H1 (cell line): ENCODE measurements at regions not wholly inside any gene's neighbourhood (a gene's known extent, or its start where the extent isn't known, plus 50 kb on each side); places are given as distances from the start of the nearest gene placed in this dataset.

Source experiments
- CTCF ChIA-PET: fragments of 300-600 bp; sonication (Branson Sonifier 250); formaldehyde crosslinking; loops from one replicate; lab custom pipeline; 2021; ENCODE audit not compliant: partially characterized antibody; lab: Charles Lee
- POLR2A ChIA-PET: fragments of 300-600 bp; sonication (Branson Sonifier 250); formaldehyde crosslinking; loops from one replicate; lab custom pipeline; 2021; ENCODE audit warnings: inconsistent platforms; ENCODE audit not compliant: partially characterized antibody; lab: Charles Lee
- DNase-seq, 2 experiments: peaks; one replicate each; pipeline versions ENCODE4 v3.0.0 to v3.0.0-alpha.2; 2010 to 2022; ENCODE audit warnings: low spot score in 2 of 2, low read depth in 1 of 2, mixed read lengths in 1 of 2
- FAIRE-seq: peaks from 2 replicates; lab custom pipeline; 2011; peaks lifted over from hg19 to GRCh38; lab: Jason Lieb, UNC
- H2AFZ ChIP-seq: 2 replicates; pipeline ENCODE4 v1.8.1; 2012; ENCODE audit warnings: low read length, inconsistent platforms
- H2AK5ac ChIP-seq: 2 replicates; pipeline ENCODE4 v1.6.1; 2013; ENCODE audit warnings: low read depth, low read length
- H2BK120ac ChIP-seq: replicated peaks from 2 replicates; pipeline ENCODE3; 2013; ENCODE audit warnings: low read depth, low read length, inconsistent platforms
- H2BK12ac ChIP-seq: 2 replicates; pipeline ENCODE4 v1.6.1; 2013; ENCODE audit warnings: low read depth, low read length
- H2BK15ac ChIP-seq: 2 replicates; pipeline ENCODE4 v1.6.1; 2013; ENCODE audit warnings: low read length
- H2BK20ac ChIP-seq: 2 replicates; pipeline ENCODE4 v1.6.1; 2013; ENCODE audit warnings: low read length
- H2BK5ac ChIP-seq: 2 replicates; pipeline ENCODE4 v1.6.1; 2013; ENCODE audit warnings: low read depth, low read length
- H3K14ac ChIP-seq: 2 replicates; pipeline ENCODE4 v1.6.1; 2013; ENCODE audit warnings: inconsistent platforms; ENCODE audit not compliant: insufficient read length
- H3K18ac ChIP-seq: 2 replicates; pipeline ENCODE4 v1.6.1; 2013; ENCODE audit warnings: low read length; ENCODE audit errors: extremely low read depth
- H3K23ac ChIP-seq: 2 replicates; pipeline ENCODE4 v1.6.1; 2013; ENCODE audit warnings: inconsistent platforms; ENCODE audit not compliant: insufficient read length
- H3K23me2 ChIP-seq: 2 replicates; pipeline ENCODE4 v1.6.1; 2013; ENCODE audit warnings: low read depth, low read length
- H3K27ac ChIP-seq: 2 replicates; pipeline ENCODE4 v1.6.1; 2011; ENCODE audit warnings: low read depth, low read length, inconsistent platforms
- H3K27me3 ChIP-seq, 4 experiments: replicated peaks in 1 of 4; 1 replicate in 1 of 4; 2 replicates in 3 of 4; pipeline versions ENCODE4 v1.6.1 to v1.8.1; 2011 to 2013; ENCODE audit warnings: low read length in 3 of 4, mild to moderate bottlenecking in 3 of 4, inconsistent platforms in 2 of 4, mixed read lengths in 2 of 4, moderate library complexity in 1 of 4; ENCODE audit not compliant: control insufficient read depth in 3 of 4, insufficient read depth in 3 of 4; ENCODE audit errors: extremely low read depth in 1 of 4
- H3K36me3 ChIP-seq, 4 experiments: 2 replicates each; pipeline versions ENCODE4 v1.6.1 to v1.8.1; 2011 to 2013; ENCODE audit warnings: mild to moderate bottlenecking in 4 of 4, low read length in 3 of 4, moderate library complexity in 2 of 4, control low read depth in 1 of 4, inconsistent platforms in 1 of 4; ENCODE audit not compliant: insufficient read depth in 4 of 4, control insufficient read depth in 2 of 4
- H3K4ac ChIP-seq: replicated peaks from 2 replicates; pipeline ENCODE3; 2013; ENCODE audit warnings: low read length, low read depth, mixed read lengths, inconsistent platforms; ENCODE audit not compliant: insufficient read length
- H3K4me1 ChIP-seq, 4 experiments: replicated peaks in 1 of 4; 1 replicate in 1 of 4; 2 replicates in 3 of 4; pipeline versions ENCODE4 v1.6.1 to v1.8.1; 2011 to 2013; ENCODE audit warnings: low read length in 3 of 4, inconsistent platforms in 2 of 4, mixed read lengths in 1 of 4; ENCODE audit not compliant: insufficient read depth in 4 of 4, control insufficient read depth in 3 of 4
- H3K4me2 ChIP-seq, 2 experiments: 2 replicates each; pipeline versions ENCODE4 v1.6.1 to v1.8.1; 2011 to 2013; ENCODE audit warnings: low read depth in 2 of 2, low read length in 2 of 2, control low read depth in 1 of 2, inconsistent platforms in 1 of 2, mild to moderate bottlenecking in 1 of 2; ENCODE audit not compliant: insufficient read depth in 1 of 2
- H3K4me3 ChIP-seq, 4 experiments: fragments of 200-600, 300-600 bp in 1 of 4; sonication (generic), shearing (Covaris generic), sonication (Bioruptor Twin) in 1 of 4; 2 replicates each; pipeline versions ENCODE4 v1.5.1 to v1.8.1; 2011 to 2016; ENCODE audit warnings: low read length in 4 of 4, low read depth in 3 of 4, control low read depth in 2 of 4, inconsistent platforms in 2 of 4, mild to moderate bottlenecking in 2 of 4, mixed read lengths in 1 of 4, moderate library complexity in 1 of 4; ENCODE audit not compliant: insufficient read depth in 2 of 4; ENCODE audit errors: extremely low read depth in 1 of 4
- H3K56ac ChIP-seq: replicated peaks from 2 replicates; pipeline ENCODE3; 2013; ENCODE audit warnings: low read depth, mild to moderate bottlenecking, mixed read lengths, low read length, inconsistent platforms; ENCODE audit not compliant: insufficient read length
- H3K79me1 ChIP-seq: 2 replicates; pipeline ENCODE4 v1.6.1; 2013; ENCODE audit warnings: low read depth, low read length, control low read depth
- H3K79me2 ChIP-seq, 2 experiments: 2 replicates each; pipeline versions ENCODE4 v1.6.1 to v1.8.1; 2012 to 2013; ENCODE audit warnings: low read length in 2 of 2, mild to moderate bottlenecking in 2 of 2, inconsistent platforms in 1 of 2; ENCODE audit not compliant: insufficient read depth in 2 of 2, control insufficient read depth in 1 of 2
- H3K9ac ChIP-seq, 4 experiments: replicated peaks in 1 of 4; 1 replicate in 1 of 4; 2 replicates in 3 of 4; pipeline versions ENCODE4 v1.6.1 to v1.8.1; 2011 to 2013; ENCODE audit warnings: low read depth in 3 of 4, low read length in 3 of 4, control low read depth in 2 of 4, mild to moderate bottlenecking in 2 of 4, moderate library complexity in 2 of 4, inconsistent platforms in 1 of 4; ENCODE audit errors: extremely low read depth in 1 of 4
- H3K9me3 ChIP-seq, 2 experiments: 2 replicates each; pipeline versions ENCODE4 v1.6.1 to v1.8.1; 2012 to 2013; ENCODE audit warnings: mild to moderate bottlenecking in 2 of 2, moderate library complexity in 2 of 2, control low read depth in 1 of 2, inconsistent platforms in 1 of 2, low read depth in 1 of 2, low read length in 1 of 2, mixed read lengths in 1 of 2; ENCODE audit not compliant: insufficient read depth in 2 of 2
- H4K20me1 ChIP-seq, 2 experiments: replicated peaks in 1 of 2; 2 replicates each; pipeline versions ENCODE3 to v1.8.1; 2011 to 2013; ENCODE audit warnings: inconsistent platforms in 2 of 2, low read length in 2 of 2, mild to moderate bottlenecking in 1 of 2; ENCODE audit not compliant: insufficient read depth in 2 of 2, control insufficient read depth in 1 of 2
- H4K5ac ChIP-seq: 2 replicates; pipeline ENCODE4 v1.6.1; 2013; ENCODE audit warnings: low read length, low read depth, mixed read lengths, inconsistent platforms; ENCODE audit not compliant: insufficient read length
- H4K8ac ChIP-seq: 2 replicates; pipeline ENCODE4 v1.8.0; 2013; ENCODE audit warnings: mild to moderate bottlenecking, moderate library complexity, low read length, inconsistent platforms; ENCODE audit not compliant: insufficient read depth; ENCODE audit errors: extremely low read depth
- H4K91ac ChIP-seq: replicated peaks from 2 replicates; pipeline ENCODE3; 2013; ENCODE audit warnings: low read length, mixed read lengths, inconsistent platforms; ENCODE audit not compliant: insufficient read length
- ATF2 ChIP-seq: IDR thresholded peaks from 2 replicates; pipeline ENCODE4 v1.6.1; 2012; ENCODE audit warnings: low read length, inconsistent platforms
- CEBPB ChIP-seq: IDR thresholded peaks from 2 replicates; pipeline ENCODE4 v1.6.1; 2012; ENCODE audit warnings: low read depth, low read length
- EZH2 ChIP-seq: fragments of 200-600 bp; sonication (generic); IDR thresholded peaks from 2 replicates; pipeline ENCODE4 v1.7.1; 2012; ENCODE audit warnings: low read depth, mild to moderate bottlenecking, moderate library complexity, low read length, inconsistent platforms; ENCODE audit not compliant: severe bottlenecking
- HDAC6 ChIP-seq: IDR thresholded peaks from one replicate; pipeline ENCODE4 v1.7.1; 2012; ENCODE audit warnings: low read depth, mild to moderate bottlenecking, inconsistent platforms, low read length, moderate library complexity
- KDM4A ChIP-seq: IDR thresholded peaks from one replicate; pipeline ENCODE4 v1.7.1; 2012; ENCODE audit warnings: low read depth, mild to moderate bottlenecking, moderate library complexity, low read length, inconsistent platforms; ENCODE audit not compliant: severe bottlenecking
- KDM5A ChIP-seq: fragments of 200-600 bp; IDR thresholded peaks from 2 replicates; pipeline ENCODE4 v1.7.1; 2012; ENCODE audit warnings: mild to moderate bottlenecking, low read length, inconsistent platforms, mixed read lengths
- RAD21 ChIP-seq, 2 experiments: IDR thresholded peaks in 1 of 2; conservative IDR thresholded peaks in 1 of 2; 2 replicates each; pipeline ENCODE4 v1.6.1; 2011; ENCODE audit warnings: low read depth in 2 of 2, low read length in 2 of 2, improper control_type of control experiment in 1 of 2, inconsistent platforms in 1 of 2, mild to moderate bottlenecking in 1 of 2, moderate library complexity in 1 of 2
- SAP30 ChIP-seq: fragments of 300-600 bp; sonication (generic); IDR thresholded peaks from 2 replicates; pipeline ENCODE4 v1.7.1; 2012; ENCODE audit warnings: low read length, moderate library complexity, mild to moderate bottlenecking, inconsistent platforms; ENCODE audit not compliant: insufficient read depth, insufficient replicate concordance
- SIN3A ChIP-seq, 2 experiments: IDR thresholded peaks in 1 of 2; conservative IDR thresholded peaks in 1 of 2; 2 replicates each; pipeline ENCODE4 v1.6.1; 2011 to 2012; ENCODE audit warnings: low read length in 2 of 2, improper control_type of control experiment in 1 of 2, low read depth in 1 of 2, mild to moderate bottlenecking in 1 of 2
- SP1 ChIP-seq: IDR thresholded peaks from 2 replicates; pipeline ENCODE4 v1.6.1; 2011; ENCODE audit warnings: low read depth, low read length
- SP4 ChIP-seq: IDR thresholded peaks from 2 replicates; pipeline ENCODE4 v1.6.1; 2012; ENCODE audit warnings: low read length, inconsistent platforms
- TEAD4 ChIP-seq: IDR thresholded peaks from 2 replicates; pipeline ENCODE4 v1.6.1; 2012; ENCODE audit warnings: low read depth, low read length, inconsistent platforms, mixed read lengths
- YY1 ChIP-seq: IDR thresholded peaks from 2 replicates; pipeline ENCODE4 v1.6.1; 2011; ENCODE audit warnings: low read depth, mild to moderate bottlenecking, low read length
- WGBS, 2 experiments: shearing (Covaris generic) in 1 of 2; methylation state at CpG; one replicate each; pipeline versions ENCODE4 v1.1.6 to v1.1.7; 2013 to 2015; ENCODE audit warnings: low lambda C conversion rate in 2 of 2, mixed read lengths in 2 of 2, inconsistent platforms in 1 of 2, low coverage in 1 of 2, missing lambda C conversion rate in 1 of 2; ENCODE audit not compliant: insufficient replicate concordance in 2 of 2, insufficient coverage in 1 of 2, insufficient read length in 1 of 2; ENCODE audit errors: extremely low coverage in 1 of 2, missing lambda C conversion rate in 1 of 2; 5-methylcytosine and 5-hydroxymethylcytosine counted together

DNA sequence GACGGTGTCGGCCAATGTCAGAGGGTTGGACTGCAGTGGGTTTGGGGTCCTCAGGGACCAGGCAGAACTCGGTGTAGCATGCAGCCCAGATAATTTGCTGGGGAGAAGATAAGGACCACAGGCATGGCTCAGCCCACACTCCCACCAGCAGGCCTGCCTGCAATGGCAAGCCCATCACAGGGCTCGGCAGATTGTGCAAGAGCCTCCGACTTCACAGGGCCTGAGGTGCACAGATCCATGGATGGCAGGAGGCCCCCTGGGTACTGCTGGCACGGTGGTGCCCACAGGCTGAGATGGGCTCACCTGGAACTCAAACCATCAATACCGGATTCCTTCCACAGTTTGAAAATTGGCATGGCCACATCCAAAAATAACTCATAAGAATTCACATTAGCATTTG is 180.3 kb downstream of the TTLL2 start:
- no peak overlapping the region for H2AFZ ChIP-seq
- no peak for DNase-seq
- no peaks in the 10 kb centered on the region for H3K27me3 ChIP-seq
- H2BK15ac ChIP-seq: no peak overlapping the region
- CTCF ChIA-PET: interaction anchor here (0.6 to 1.6 kb wide), 4 partner anchors 10 to 441 kb away, joined by 3 to 4 read pairs (median 3); no protein-coding TSS in a partner anchor
- H3K9ac ChIP-seq: no peak overlapping the region
- peaks cover 4% of the 10 kb centered on the region; the same call in 1 of the 2 replicates for H3K23me2 ChIP-seq
- H3K4me1 ChIP-seq: peaks cover 0 to 8% (median 0%) of the 10 kb centered on the region in 4 experiments; a peak in 1 of 7 replicates
- no peak overlapping the region for H2BK12ac ChIP-seq
- H2AK5ac ChIP-seq: no peak overlapping the region
- H3K23ac ChIP-seq: no peak overlapping the region
- FAIRE-seq: no peak
- H4K20me1 ChIP-seq: no peaks in the 10 kb centered on the region
- no peak overlapping the region for H3K4me3 ChIP-seq
- no peak overlapping the region for H2BK5ac ChIP-seq
- no peak overlapping the region for H2BK20ac ChIP-seq
- H3K56ac ChIP-seq: no peak overlapping the region
- no peak overlapping the region for H2BK120ac ChIP-seq
- H3K14ac ChIP-seq: no peak overlapping the region
- H3K9me3 ChIP-seq: no peaks in the 10 kb centered on the region
- no peak overlapping the region for H3K4ac ChIP-seq
- H3K4me2 ChIP-seq: no peak overlapping the region
- H3K18ac ChIP-seq: no peak overlapping the region
- H3K79me2 ChIP-seq: no peaks in the 10 kb centered on the region
- H4K8ac ChIP-seq: no peak overlapping the region
- no peak overlapping the region for H4K91ac ChIP-seq
- no peak overlapping the region for H3K27ac ChIP-seq
- no peak overlapping the region for H4K5ac ChIP-seq
- no peaks in the 10 kb centered on the region for H3K79me1 ChIP-seq
- no peaks in the 10 kb centered on the region; a peak in 1 of 8 replicates for H3K36me3 ChIP-seq
- POLR2A ChIA-PET: no interaction called here
- 81% methylated on average over 7 of the region's 7 CpGs; no CpG with 5 or more reads in 1 of the 2 experiments for WGBS, 2 experiments
- TF ChIP-seq SP1 (no peak), EZH2 (no peak), ATF2 (no peak), CEBPB (no peak), HDAC6 (no peak), TEAD4 (no peak), KDM4A (no peak), YY1 (no peak), SIN3A (conservative IDR thresholded peaks at IDR 0.05 in 1 of 2, IDR thresholded peaks at IDR 0.05 in 1 of 2; ENCODE audit: low read depth in 1 of 2, low read length in 2 of 2) (no peak), SAP30 (no peak), RAD21 (IDR thresholded peaks at IDR 0.05 in 1 of 2, conservative IDR thresholded peaks at IDR 0.05 in 1 of 2; ENCODE audit: low read depth in 2 of 2, low read length in 2 of 2) (no peak), SP4 (no peak), KDM5A (no peak)
